ENCODE measurements at regions not wholly inside any gene's neighbourhood (a gene's known extent, or its start where the extent isn't known, plus 50 kb on each side); places are given as distances from the start of the nearest gene placed in this dataset.

DNA sequence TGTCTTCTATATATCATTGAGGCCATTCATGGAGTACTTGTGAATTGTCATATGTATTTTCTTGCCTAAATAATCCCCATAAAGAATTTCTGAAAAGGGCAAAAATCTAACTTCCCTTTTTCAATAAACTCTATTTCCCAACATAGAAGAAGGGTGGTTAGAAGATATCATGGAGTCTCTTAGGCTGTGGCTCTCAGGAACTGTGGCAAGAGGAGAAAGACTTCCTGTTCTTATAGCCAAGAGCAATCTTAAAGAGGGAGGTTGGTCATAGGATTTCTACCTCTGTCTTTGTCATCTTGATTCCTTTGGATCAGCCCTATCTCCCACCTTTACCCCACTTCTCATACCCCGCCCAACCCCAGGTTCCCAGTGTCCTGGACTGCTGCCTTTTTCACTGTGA, 175.8 kb downstream of the TYW3 start:
- FAIRE-seq = no peak
- no peak for TF ChIP-seq ZNF408 (CRISPR knock-in tag; IDR thresholded peaks at IDR 0.05; ENCODE audit: low read depth)
- no peak for TF ChIP-seq ZNF121 (CRISPR knock-in tag; conservative IDR thresholded peaks at IDR 0.05)
- no peak for TF ChIP-seq HNRNPLL (IDR thresholded peaks at IDR 0.05; ENCODE audit: low read depth, low read length, poor library complexity, severe bottlenecking)
- TF ChIP-seq STAT5A (IDR thresholded peaks at IDR 0.05; ENCODE audit: borderline replicate concordance, low read length) = no peak
- no peak for TF ChIP-seq EHMT2 (IDR thresholded peaks at IDR 0.05)
- TF ChIP-seq DNMT1 (IDR thresholded peaks at IDR 0.05) = no peak
- no peak for TF ChIP-seq MAFF (IDR thresholded peaks at IDR 0.05; ENCODE audit: low read length)
- intact Hi-C loops (cut with micrococcal nuclease) = no loop called here

DNA sequence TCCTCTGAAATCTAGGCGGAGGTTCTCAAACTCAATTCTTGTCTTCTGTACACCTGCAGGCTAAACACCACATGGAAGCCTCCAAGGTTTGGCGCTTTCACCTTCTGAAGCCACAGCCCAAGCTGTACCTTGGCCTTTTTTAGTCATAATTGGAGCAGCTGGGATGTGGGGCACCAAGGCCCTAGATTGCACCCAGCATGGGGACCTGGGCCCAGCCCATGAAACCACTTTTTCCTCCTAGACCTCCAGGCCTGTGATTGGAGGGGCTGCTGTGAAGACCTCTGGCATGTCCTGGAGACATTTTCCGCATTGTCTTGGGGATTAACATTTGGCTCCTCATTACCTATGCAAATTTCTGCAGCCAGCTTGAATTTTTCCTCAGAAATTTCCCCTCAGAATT, 181.0 kb downstream of the TYW3 start:
- H3K9me3 ChIP-seq (replicated peaks; ENCODE audit: control insufficient read depth, insufficient read depth, low read depth, low read length) = 0 out of 2 replicates have a peak, but pooled peaks cover 1% of the 10 kb centered on the region
- intact Hi-C loops (cut with micrococcal nuclease) = no loop called here
- no peaks in the 10 kb centered on the region for H3K27me3 ChIP-seq (ENCODE audit: control insufficient read depth in 2 of 2, insufficient read depth in 2 of 2, low read length in 2 of 2)
- ATAC-seq (no peak), DNase-seq (ENCODE audit: extremely low read depth in 1 of 4, low spot score in 3 of 4) (no peak), FAIRE-seq (no peak)
- no peaks in the 10 kb centered on the region for H3K9me1 ChIP-seq (ENCODE audit: control insufficient read depth, insufficient read depth, low read length)
- no peak for TF ChIP-seq ZC3H4 (CRISPR knock-in tag; IDR thresholded peaks at IDR 0.05; ENCODE audit: borderline replicate concordance)
- no peak for TF ChIP-seq TEAD1 (CRISPR knock-in tag; IDR thresholded peaks at IDR 0.05)
- TF ChIP-seq, protein P1, sequence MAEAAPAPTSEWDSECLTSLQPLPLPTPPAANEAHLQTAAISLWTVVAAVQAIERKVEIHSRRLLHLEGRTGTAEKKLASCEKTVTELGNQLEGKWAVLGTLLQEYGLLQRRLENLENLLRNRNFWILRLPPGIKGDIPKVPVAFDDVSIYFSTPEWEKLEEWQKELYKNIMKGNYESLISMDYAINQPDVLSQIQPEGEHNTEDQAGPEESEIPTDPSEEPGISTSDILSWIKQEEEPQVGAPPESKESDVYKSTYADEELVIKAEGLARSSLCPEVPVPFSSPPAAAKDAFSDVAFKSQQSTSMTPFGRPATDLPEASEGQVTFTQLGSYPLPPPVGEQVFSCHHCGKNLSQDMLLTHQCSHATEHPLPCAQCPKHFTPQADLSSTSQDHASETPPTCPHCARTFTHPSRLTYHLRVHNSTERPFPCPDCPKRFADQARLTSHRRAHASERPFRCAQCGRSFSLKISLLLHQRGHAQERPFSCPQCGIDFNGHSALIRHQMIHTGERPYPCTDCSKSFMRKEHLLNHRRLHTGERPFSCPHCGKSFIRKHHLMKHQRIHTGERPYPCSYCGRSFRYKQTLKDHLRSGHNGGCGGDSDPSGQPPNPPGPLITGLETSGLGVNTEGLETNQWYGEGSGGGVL (CRISPR knock-in tag; IDR thresholded peaks at IDR 0.05) = no peak
- TF ChIP-seq PTRF (tag; IDR thresholded peaks at IDR 0.05) = no peak
- TF ChIP-seq, protein P2, sequence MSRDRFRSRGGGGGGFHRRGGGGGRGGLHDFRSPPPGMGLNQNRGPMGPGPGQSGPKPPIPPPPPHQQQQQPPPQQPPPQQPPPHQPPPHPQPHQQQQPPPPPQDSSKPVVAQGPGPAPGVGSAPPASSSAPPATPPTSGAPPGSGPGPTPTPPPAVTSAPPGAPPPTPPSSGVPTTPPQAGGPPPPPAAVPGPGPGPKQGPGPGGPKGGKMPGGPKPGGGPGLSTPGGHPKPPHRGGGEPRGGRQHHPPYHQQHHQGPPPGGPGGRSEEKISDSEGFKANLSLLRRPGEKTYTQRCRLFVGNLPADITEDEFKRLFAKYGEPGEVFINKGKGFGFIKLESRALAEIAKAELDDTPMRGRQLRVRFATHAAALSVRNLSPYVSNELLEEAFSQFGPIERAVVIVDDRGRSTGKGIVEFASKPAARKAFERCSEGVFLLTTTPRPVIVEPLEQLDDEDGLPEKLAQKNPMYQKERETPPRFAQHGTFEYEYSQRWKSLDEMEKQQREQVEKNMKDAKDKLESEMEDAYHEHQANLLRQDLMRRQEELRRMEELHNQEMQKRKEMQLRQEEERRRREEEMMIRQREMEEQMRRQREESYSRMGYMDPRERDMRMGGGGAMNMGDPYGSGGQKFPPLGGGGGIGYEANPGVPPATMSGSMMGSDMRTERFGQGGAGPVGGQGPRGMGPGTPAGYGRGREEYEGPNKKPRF (IDR thresholded peaks at IDR 0.05; ENCODE audit: low read depth, low read length) = no peak
- H2AFZ ChIP-seq (ENCODE audit: low read depth, low read length) = no peak overlapping the region
- WGBS (ENCODE audit: insufficient coverage, low coverage, missing lambda C conversion rate) = 0% methylated on average over 3 of the region's 3 CpGs
- H3K27ac ChIP-seq (ENCODE audit: extremely low read depth, low read depth, low read length) = no peak overlapping the region
- POLR2A ChIA-PET = no interaction called here
- in situ Hi-C loops (cut with MboI) = no loop called here
- H3K4me2 ChIP-seq (ENCODE audit: insufficient read depth, low read length) = no peak overlapping the region
- H3K9ac ChIP-seq (ENCODE audit: insufficient read depth in 1 of 2, low read depth in 2 of 2, low read length in 2 of 2) = no peak overlapping the region
- no peaks in the 10 kb centered on the region for H3K4me1 ChIP-seq (replicated peaks in 1 of 2; ENCODE audit: control insufficient read depth in 2 of 2, insufficient read depth in 2 of 2, low read length in 2 of 2)
- no peaks in the 10 kb centered on the region for H3K36me3 ChIP-seq (ENCODE audit: control insufficient read depth, insufficient read depth, low read length)
- H3K4me3 ChIP-seq = no peak overlapping the region
- CTCF ChIA-PET (ENCODE audit: low intra/inter-chr PET ratio) = no interaction called here
- H3K79me2 ChIP-seq (ENCODE audit: control insufficient read depth, insufficient read depth, low read length) = no peaks in the 10 kb centered on the region
- H4K20me1 ChIP-seq (replicated peaks; ENCODE audit: control insufficient read depth, insufficient read depth, low read length) = no peaks in the 10 kb centered on the region
- BruUV-seq (replicated peaks) = no TSS peak

More for the DNA sequence above, 175.8 kb downstream of the TYW3 start:
- no peak overlapping the region for H3K4me3 ChIP-seq
- no peaks in the 10 kb centered on the region for H3K9me3 ChIP-seq (replicated peaks; ENCODE audit: control insufficient read depth, insufficient read depth, low read depth, low read length)
- BruUV-seq (replicated peaks) = no TSS peak
- in situ Hi-C loops (cut with MboI) = no loop called here
- WGBS (ENCODE audit: insufficient coverage, low coverage, missing lambda C conversion rate) = 0% methylated on average over 1 of the region's 1 CpG
- DNase-seq (ENCODE audit: extremely low read depth in 1 of 4, low spot score in 3 of 4) = no peak
- H3K79me2 ChIP-seq (ENCODE audit: control insufficient read depth, insufficient read depth, low read length) = no peaks in the 10 kb centered on the region
- no peaks in the 10 kb centered on the region for H3K36me3 ChIP-seq (ENCODE audit: control insufficient read depth, insufficient read depth, low read length)
- no peaks in the 10 kb centered on the region for H3K27me3 ChIP-seq (ENCODE audit: control insufficient read depth in 2 of 2, insufficient read depth in 2 of 2, low read length in 2 of 2)
- no peak overlapping the region for H2AFZ ChIP-seq (ENCODE audit: low read depth, low read length)
- ATAC-seq = no peak
- H3K27ac ChIP-seq (ENCODE audit: extremely low read depth, low read depth, low read length) = no peak overlapping the region
- H3K4me1 ChIP-seq (replicated peaks in 1 of 2; ENCODE audit: control insufficient read depth in 2 of 2, insufficient read depth in 2 of 2, low read length in 2 of 2) = no peaks in the 10 kb centered on the region
- no peaks in the 10 kb centered on the region for H3K9me1 ChIP-seq (ENCODE audit: control insufficient read depth, insufficient read depth, low read length)
- H3K9ac ChIP-seq (ENCODE audit: insufficient read depth in 1 of 2, low read depth in 2 of 2, low read length in 2 of 2) = no peak overlapping the region
- no peak overlapping the region for H3K4me2 ChIP-seq (ENCODE audit: insufficient read depth, low read length)
- CTCF ChIA-PET (ENCODE audit: low intra/inter-chr PET ratio) = no interaction called here
- POLR2A ChIA-PET = no interaction called here
- no peaks in the 10 kb centered on the region for H4K20me1 ChIP-seq (replicated peaks; ENCODE audit: control insufficient read depth, insufficient read depth, low read length)

All from K562 (cell line).